Adrenal gland (tissue), 9 donors: ENCODE measurements at regions not wholly inside any gene's neighbourhood (a gene's known extent, or its start where the extent isn't known, plus 50 kb on each side); places are given as distances from the start of the nearest gene placed in this dataset.
"Not testable (repeated sequence)": the region's sequence is repeated elsewhere in the genome, so short reads cannot be mapped to it uniquely, and the experiment has no call there.

Experiments used
- DNase-seq, 7 donors: peaks; one replicate each; pipeline ENCODE4 v3.0.0-alpha.2; 2019 to 2020
- H3K27ac ChIP-seq, 5 donors: fragments of 200-600 bp; sonication (generic) in 4 of 5; 1 replicate in 3 of 5; 2 replicates in 2 of 5; pipeline versions ENCODE4 v1.5.1 to v1.8.0; 2016 to 2020; ENCODE audit warnings: mild to moderate bottlenecking in 1 of 5
- H3K27me3 ChIP-seq: fragments of 200-600 bp; 2 replicates; pipeline ENCODE4 v1.8.0; 2021
- H3K36me3 ChIP-seq, 2 donors: fragments of 200-600 bp; replicated peaks in 1 of 2; 1 replicate in 1 of 2; 2 replicates in 1 of 2; pipeline versions ENCODE4 v1.5.1 to v1.8.0; 2018 to 2022
- H3K4me1 ChIP-seq, 2 donors: fragments of 200-600 bp; replicated peaks in 1 of 2; 1 replicate in 1 of 2; 2 replicates in 1 of 2; pipeline versions ENCODE4 v1.5.1 to v1.8.0; 2018 to 2021
- H3K4me3 ChIP-seq, 4 donors: fragments of 200-600 bp; sonication (generic) in 3 of 4; one replicate each; pipeline ENCODE4 v1.5.1; 2016 to 2018
- H3K9me3 ChIP-seq, 3 donors: fragments of 200-600 bp; sonication (generic) in 1 of 3; replicated peaks in 1 of 3; 1 replicate in 2 of 3; 2 replicates in 1 of 3; pipeline versions ENCODE4 v1.5.1 to v1.8.0; 2016 to 2021
- WGBS, 4 donors: extraction: QIAGEN DNeasy Blood & Tissue Kit in 2 of 4; methylation state at CpG; one replicate each; pipeline versions ENCODE4 v1.1.5 to v1.1.7; 2013 to 2017; 5-methylcytosine and 5-hydroxymethylcytosine counted together
- intact Hi-C, 2 donors: fragments of 100-400 bp; cut with DNase I; formaldehyde crosslinking; loops; one replicate each; pipeline versions ENCODE4 v1.14.1 to v1.15.0; 2022 to 2023
- TF ChIP-seq, protein P1 (sequence below), 6 experiments: fragments of 450-650 bp in 4 of 6; fragments of 200-600 bp in 2 of 6; sonication (generic) in 1 of 6; IDR thresholded peaks; 1 replicate in 5 of 6; 2 replicates in 1 of 6; pipeline versions ENCODE4 v1.5.1 to v1.8.0; 2016 to 2021; ENCODE audit warnings: antibody characterized with exemption in 6 of 6, mild to moderate bottlenecking in 2 of 6, moderate library complexity in 1 of 6
- donor health status: healthy with polysubstance abuse.
- donor health status: Bipolar disorder and iron deficiency.
- donor health status: DM: yes; HTN: yes; CAD: no.
- donor health status: DM: no; HTN: no; CAD: no.
- donor health status: DM: no; HTN: no; CAD: no.

DNA sequence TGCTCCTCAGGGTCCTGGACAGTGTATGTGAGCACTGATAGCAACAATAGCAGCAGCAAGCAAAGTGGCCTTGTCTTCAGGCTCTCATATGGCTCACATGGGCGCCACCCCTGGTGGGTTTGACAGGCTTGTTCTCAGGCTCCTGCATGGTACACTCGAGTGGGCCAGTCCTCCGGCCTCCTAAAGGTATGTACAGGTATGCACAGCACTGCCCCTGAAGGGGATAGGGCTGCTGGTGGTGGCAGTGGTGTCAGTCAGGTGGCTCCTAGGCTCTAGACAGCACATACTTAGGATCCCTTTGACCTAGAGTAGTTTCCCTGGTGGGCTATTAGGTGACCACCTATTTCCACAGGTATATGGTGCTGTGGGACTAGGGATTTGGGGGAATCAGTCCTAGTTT lies 79.8 kb downstream of the LGALS9B start:
- H3K27ac ChIP-seq, intact Hi-C loops: not testable (repeated sequence)

DNA sequence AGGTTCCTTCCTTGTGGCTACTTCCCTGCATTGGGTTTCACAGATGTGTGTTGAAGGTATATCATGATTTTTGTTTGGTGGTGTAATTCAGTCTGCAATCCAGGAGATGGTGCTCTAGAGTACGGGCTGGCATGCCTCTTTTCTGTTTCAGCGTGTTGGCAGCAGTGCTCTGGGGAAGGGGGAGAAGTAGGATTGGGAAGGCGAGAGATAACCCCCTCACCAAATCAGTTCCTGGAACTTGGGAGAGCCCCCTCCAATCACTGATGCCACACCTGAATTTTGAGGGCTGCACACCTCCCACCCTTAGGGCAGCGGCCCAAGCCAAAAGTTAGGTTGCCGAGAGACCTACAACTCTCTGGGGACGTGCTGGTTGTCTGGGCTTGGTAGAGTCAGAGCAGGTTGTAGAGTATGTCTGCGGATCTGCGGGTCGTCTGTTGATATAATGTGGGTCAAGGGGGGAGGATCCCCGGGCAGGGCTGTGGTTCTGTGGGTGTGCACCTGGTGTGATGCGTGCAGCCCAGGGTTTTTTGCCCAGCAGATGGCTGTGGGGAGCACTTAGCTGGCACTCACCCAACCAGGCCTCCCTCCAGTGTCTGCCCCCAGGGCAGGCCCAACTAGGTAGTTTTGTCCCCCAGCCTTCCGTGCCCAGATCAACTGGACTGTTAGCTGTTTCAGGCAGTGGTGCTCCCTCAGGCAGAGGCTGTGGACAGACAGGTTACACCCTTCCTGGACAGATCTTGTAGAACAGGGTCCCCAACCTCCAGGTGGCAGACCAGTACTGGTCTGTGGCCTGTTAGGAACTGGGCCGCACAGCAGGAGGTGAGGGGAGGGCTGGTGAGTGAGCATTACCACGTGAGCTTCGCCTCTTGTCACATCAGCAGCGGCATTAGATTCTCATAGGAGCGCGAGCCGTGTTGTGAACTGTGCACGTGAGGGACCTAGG lies 85.7 kb downstream of the LGALS9B start:
- H3K9me3 ChIP-seq, intact Hi-C loops, H3K4me1 ChIP-seq, H3K36me3 ChIP-seq, H3K27me3 ChIP-seq, H3K4me3 ChIP-seq, H3K27ac ChIP-seq: not testable (repeated sequence)
- WGBS, 4 donors = 0 to 81% (median 69%) methylated on average over 2 to 17 of the region's 20 CpGs
- peak in 5 of 7 donors; percentile 8 to 20 (median 14) for DNase-seq
- TF ChIP-seq, protein P1, sequence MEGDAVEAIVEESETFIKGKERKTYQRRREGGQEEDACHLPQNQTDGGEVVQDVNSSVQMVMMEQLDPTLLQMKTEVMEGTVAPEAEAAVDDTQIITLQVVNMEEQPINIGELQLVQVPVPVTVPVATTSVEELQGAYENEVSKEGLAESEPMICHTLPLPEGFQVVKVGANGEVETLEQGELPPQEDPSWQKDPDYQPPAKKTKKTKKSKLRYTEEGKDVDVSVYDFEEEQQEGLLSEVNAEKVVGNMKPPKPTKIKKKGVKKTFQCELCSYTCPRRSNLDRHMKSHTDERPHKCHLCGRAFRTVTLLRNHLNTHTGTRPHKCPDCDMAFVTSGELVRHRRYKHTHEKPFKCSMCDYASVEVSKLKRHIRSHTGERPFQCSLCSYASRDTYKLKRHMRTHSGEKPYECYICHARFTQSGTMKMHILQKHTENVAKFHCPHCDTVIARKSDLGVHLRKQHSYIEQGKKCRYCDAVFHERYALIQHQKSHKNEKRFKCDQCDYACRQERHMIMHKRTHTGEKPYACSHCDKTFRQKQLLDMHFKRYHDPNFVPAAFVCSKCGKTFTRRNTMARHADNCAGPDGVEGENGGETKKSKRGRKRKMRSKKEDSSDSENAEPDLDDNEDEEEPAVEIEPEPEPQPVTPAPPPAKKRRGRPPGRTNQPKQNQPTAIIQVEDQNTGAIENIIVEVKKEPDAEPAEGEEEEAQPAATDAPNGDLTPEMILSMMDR (IDR thresholded peaks at IDR 0.05) = peak in 5 of 6 experiments; percentile 22 to 51 (median 46)

More for the DNA sequence above, 79.8 kb downstream of the LGALS9B start:
- not testable (repeated sequence) for H3K4me3 ChIP-seq, H3K4me1 ChIP-seq, H3K36me3 ChIP-seq, H3K9me3 ChIP-seq, H3K27me3 ChIP-seq, DNase-seq
- WGBS, 4 donors = 20 to 93% (median 88%) methylated on average over 1 to 3 of the region's 3 CpGs; no CpG with 5 or more reads in 1 of the 4 donors

DNA sequence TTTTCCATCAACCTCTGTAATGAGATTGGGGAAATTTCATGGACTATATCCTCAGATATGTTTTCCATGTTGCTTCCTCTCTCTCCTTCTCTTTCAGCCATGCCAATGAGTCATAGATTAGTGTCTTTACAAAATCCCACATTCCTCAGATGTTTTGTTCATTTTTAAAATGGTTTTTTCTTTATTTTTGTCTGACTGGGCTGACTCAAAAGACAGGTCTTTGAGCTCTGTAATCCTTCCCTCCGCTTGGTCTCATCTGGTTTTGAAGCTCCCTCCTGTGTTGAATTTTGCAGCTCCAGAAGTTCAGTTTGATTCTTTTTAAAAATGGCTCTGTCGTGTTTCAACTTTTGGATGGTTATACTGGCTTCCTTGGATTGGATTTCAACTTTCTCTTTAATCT lies 86.7 kb downstream of the LGALS9B start:
- H3K4me3 ChIP-seq, intact Hi-C loops, H3K36me3 ChIP-seq, H3K9me3 ChIP-seq, DNase-seq, H3K27me3 ChIP-seq, H3K27ac ChIP-seq, H3K4me1 ChIP-seq: not testable (repeated sequence)
- 60 to 80% (median 70%) methylated on average over 2 of the region's 2 CpGs for WGBS, 4 donors

DNA sequence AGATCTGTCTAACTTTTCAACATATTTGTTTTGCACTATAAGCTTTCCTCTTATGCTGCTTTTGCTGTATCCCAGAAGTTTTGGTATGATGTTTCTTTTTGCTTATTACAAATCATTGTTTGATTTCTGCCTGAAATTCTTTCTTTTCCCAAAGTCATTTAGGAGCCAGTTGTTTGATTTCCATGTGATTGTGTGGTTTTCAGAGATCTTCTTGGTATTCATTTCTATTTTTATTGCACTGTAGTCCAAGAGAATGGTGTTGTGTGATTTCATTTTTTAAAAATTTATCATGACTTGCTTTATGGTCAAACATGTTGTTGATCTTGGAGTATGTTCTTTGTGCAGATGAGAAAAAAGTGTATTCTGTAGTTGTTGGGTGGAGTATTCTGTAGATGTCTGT lies 88.1 kb downstream of the LGALS9B start:
- intact Hi-C loops, H3K4me1 ChIP-seq, DNase-seq, H3K27me3 ChIP-seq, H3K36me3 ChIP-seq, H3K27ac ChIP-seq, H3K9me3 ChIP-seq, H3K4me3 ChIP-seq: not testable (repeated sequence)

DNA sequence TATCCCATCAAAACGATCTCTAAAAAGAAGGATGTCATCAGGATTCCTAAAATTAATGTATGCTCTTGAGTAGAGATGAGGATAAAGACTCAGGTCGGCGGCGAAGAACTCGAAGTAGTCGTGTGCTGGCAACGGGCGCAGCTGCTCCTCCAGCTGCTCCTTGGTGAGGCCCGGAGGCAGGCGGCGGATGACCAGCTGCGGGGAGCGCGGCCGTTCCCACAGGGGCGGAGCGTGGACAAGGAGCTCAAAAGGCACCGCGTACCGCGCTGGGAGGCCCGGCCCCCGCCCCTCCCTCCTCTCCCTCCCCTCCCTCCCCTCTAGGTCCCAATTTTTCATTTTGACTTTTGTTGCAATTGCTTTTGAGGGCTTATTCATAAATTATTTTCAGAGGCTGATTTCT lies 90.7 kb downstream of the LGALS9B start:
- DNase-seq, intact Hi-C loops, H3K27ac ChIP-seq, H3K4me1 ChIP-seq, H3K9me3 ChIP-seq, H3K36me3 ChIP-seq, H3K4me3 ChIP-seq, H3K27me3 ChIP-seq: not testable (repeated sequence)
- WGBS, 4 donors = 52 to 85% (median 66%) methylated on average over 8 to 18 of the region's 23 CpGs

DNA sequence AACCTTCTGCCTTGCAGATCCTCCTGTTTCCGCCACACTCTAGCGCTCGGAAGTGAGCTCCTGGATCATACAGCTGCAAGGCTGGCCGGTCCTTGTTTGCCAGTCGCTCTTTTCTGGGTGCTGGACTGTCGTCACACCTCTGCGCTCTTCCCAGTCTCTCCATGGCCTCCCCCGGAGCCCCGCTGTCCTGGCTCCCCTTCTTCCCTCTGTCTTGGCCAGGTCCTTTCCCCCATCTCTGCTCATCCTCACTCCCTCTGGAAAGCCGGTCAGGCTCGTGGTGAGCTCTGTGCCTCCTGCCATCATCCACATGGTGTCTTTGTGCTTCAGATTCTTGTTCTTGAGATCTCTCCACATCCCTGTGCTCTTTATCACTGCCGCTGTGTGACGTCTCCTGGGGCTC lies 91.6 kb downstream of the LGALS9B start:
- H3K36me3 ChIP-seq, intact Hi-C loops, H3K9me3 ChIP-seq, DNase-seq, H3K4me1 ChIP-seq, H3K4me3 ChIP-seq, H3K27ac ChIP-seq, H3K27me3 ChIP-seq: not testable (repeated sequence)
- 90 to 95% (median 93%) methylated on average over 9 to 13 of the region's 13 CpGs for WGBS, 4 donors
